ENCODE measurements at regions not wholly inside any gene's neighbourhood (a gene's known extent, or its start where the extent isn't known, plus 50 kb on each side); places are given as distances from the start of the nearest gene placed in this dataset.

GRCh38 chr5:8943301-8943700, 602.6 kb downstream of the SEMA5A start:
- DNase-seq = no peak

GRCh38 chr5:8944005-8944404, 601.9 kb downstream of the SEMA5A start:
- DNase-seq = no peak

GRCh38 chr5:8945972-8946371, 599.9 kb downstream of the SEMA5A start:
- no peak for DNase-seq

- DNase-seq = no peak
These were observed 596.0 kb downstream of the SEMA5A start for GRCh38 chr5:8949908-8950307.

GRCh38 chr5:8952147-8952546, 593.7 kb downstream of the SEMA5A start:
- DNase-seq = no peak

- no peak for DNase-seq
These were observed 592.9 kb downstream of the SEMA5A start for GRCh38 chr5:8953016-8953415.

GRCh38 chr5:8953911-8954438, 591.9 kb downstream of the SEMA5A start:
- DNase-seq = no peak

- DNase-seq = no peak
These were observed 591.1 kb downstream of the SEMA5A start for GRCh38 chr5:8954801-8955200.

GRCh38 chr5:8956659-8957058, 589.2 kb downstream of the SEMA5A start:
- DNase-seq = no peak

- no peak for DNase-seq
These were observed 587.3 kb downstream of the SEMA5A start for GRCh38 chr5:8958602-8959001.

GRCh38 chr5:8961219-8961618, 584.7 kb downstream of the SEMA5A start:
- DNase-seq = no peak

GRCh38 chr5:8961956-8962355, 583.9 kb downstream of the SEMA5A start:
- DNase-seq = no peak

GRCh38 chr5:8981016-8981415, 564.9 kb downstream of the SEMA5A start:
- DNase-seq = no peak

- no peak for DNase-seq
These were observed 564.4 kb downstream of the SEMA5A start for GRCh38 chr5:8981496-8981895.

GRCh38 chr5:8984386-8984785, 561.5 kb downstream of the SEMA5A start:
- DNase-seq = no peak

All from activated CD4-positive, alpha-beta T cell treated with anti-CD3 and anti-CD28 coated beads, Interleukin-2, amount 50 U/mL, for 48 hours (primary cell).